Endothelial cell of umbilical vein (primary cell): ENCODE measurements at regions not wholly inside any gene's neighbourhood (a gene's known extent, or its start where the extent isn't known, plus 50 kb on each side); places are given as distances from the start of the nearest gene placed in this dataset.

Experiments
- CTCF ChIP-seq, 2 donors: IDR thresholded peaks; 1 replicate in 1 of 2; 2 replicates in 1 of 2; pipeline ENCODE4 v1.5.1; 2011; ENCODE audit warnings: low read length in 2 of 2, mild to moderate bottlenecking in 2 of 2, moderate library complexity in 2 of 2, control low read depth in 1 of 2, inconsistent platforms in 1 of 2, low read depth in 1 of 2; ENCODE audit not compliant: insufficient read depth in 1 of 2; ENCODE audit errors: extremely low read depth in 1 of 2
- EZH2 ChIP-seq: IDR thresholded peaks from 2 replicates; pipeline ENCODE4 v1.6.1; 2012; ENCODE audit warnings: borderline replicate concordance, low read depth, mild to moderate bottlenecking, moderate library complexity, low read length, inconsistent platforms; ENCODE audit not compliant: severe bottlenecking
- MAX ChIP-seq: IDR thresholded peaks from 2 replicates; pipeline ENCODE4 v1.6.1; 2011; ENCODE audit not compliant: insufficient read depth, insufficient read length
- POLR2A ChIP-seq: IDR thresholded peaks from 2 replicates; pipeline ENCODE4 v1.6.1; 2012; ENCODE audit warnings: low read depth, mild to moderate bottlenecking, control low read depth, low read length
- POLR2AphosphoS5 ChIP-seq: IDR thresholded peaks from 2 replicates; pipeline ENCODE4 v1.6.1; 2012; ENCODE audit warnings: low read depth, mild to moderate bottlenecking, control low read depth, low read length, moderate library complexity; ENCODE audit not compliant: insufficient read depth

- TF ChIP-seq CTCF (IDR thresholded peaks at IDR 0.05; ENCODE audit: extremely low read depth in 1 of 2, insufficient read depth in 1 of 2, low read depth in 1 of 2, low read length in 2 of 2): no peak
- no peak for TF ChIP-seq EZH2
- no peak for TF ChIP-seq POLR2AphosphoS5
- TF ChIP-seq POLR2A: no peak
- TF ChIP-seq MAX: no peak
Measured at GRCh38 chr6:865846-866245, 172.9 kb upstream of the EXOC2 start.
